ENCODE measurements at regions not wholly inside any gene's neighbourhood (a gene's known extent, or its start where the extent isn't known, plus 50 kb on each side); places are given as distances from the start of the nearest gene placed in this dataset.

GRCh38 chr10:35693800-35694199 is 51.7 kb upstream of the FZD8 start:
- DNase-seq (ENCODE audit: low read depth): no peak
